Fibroblast of peridontal ligament (primary cell): ENCODE measurements at regions not wholly inside any gene's neighbourhood (a gene's known extent, or its start where the extent isn't known, plus 50 kb on each side); places are given as distances from the start of the nearest gene placed in this dataset.

Experiments used
- DNase-seq: peaks from one replicate; pipeline ENCODE4 v3.0.0-alpha.2; 2010; ENCODE audit errors: extremely low read depth

- peak; percentile 87 for DNase-seq
Measured at GRCh38 chr21:17451364-17451891, 61.4 kb upstream of the CXADR start.

GRCh38 chr21:17454315-17455027 is 58.4 kb upstream of the CXADR start:
- no peak for DNase-seq

GRCh38 chr21:17455028-17455353 is 57.9 kb upstream of the CXADR start:
- DNase-seq, result no peak

GRCh38 chr21:17455451-17455850 is 57.4 kb upstream of the CXADR start:
- DNase-seq, result no peak

GRCh38 chr21:17458279-17458678 is 54.6 kb upstream of the CXADR start:
- no peak for DNase-seq

GRCh38 chr21:17460094-17460493 is 52.7 kb upstream of the CXADR start:
- no peak for DNase-seq

- peak; percentile 89 for DNase-seq
Measured at GRCh38 chr21:17461014-17461413, 51.8 kb upstream of the CXADR start.

GRCh38 chr21:17461582-17461981 is 51.3 kb upstream of the CXADR start:
- DNase-seq, result peak; percentile 37

GRCh38 chr21:17462276-17462981 is 50.4 kb upstream of the CXADR start:
- DNase-seq, result no peak
